NB4 (cell line): ENCODE measurements at regions not wholly inside any gene's neighbourhood (a gene's known extent, or its start where the extent isn't known, plus 50 kb on each side); places are given as distances from the start of the nearest gene placed in this dataset.

Source experiments
- DNase-seq: peaks from one replicate; pipeline ENCODE4 v3.0.0; 2010; ENCODE audit warnings: low read depth
- H3K4me3 ChIP-seq: one replicate; pipeline ENCODE4 v1.5.1; 2011; ENCODE audit warnings: mild to moderate bottlenecking, low read depth, low read length, moderate library complexity
- MYC ChIP-seq: IDR thresholded peaks from 2 replicates; pipeline ENCODE4 v1.6.1; 2011; ENCODE audit warnings: low read depth, low read length
- POLR2A ChIP-seq: IDR thresholded peaks from 2 replicates; pipeline ENCODE4 v1.6.1; 2011; ENCODE audit warnings: mild to moderate bottlenecking; ENCODE audit not compliant: insufficient read length; ENCODE audit errors: extremely low read depth
- TF ChIP-seq, protein P1 (sequence below): IDR thresholded peaks from 2 replicates; pipeline ENCODE4 v1.6.1; 2011; ENCODE audit warnings: low read depth, low read length
- TF ChIP-seq, protein P2 (sequence below): IDR thresholded peaks from one replicate; pipeline ENCODE4 v1.5.1; 2012; ENCODE audit warnings: low read depth, low read length

- H3K4me3 ChIP-seq = no peak overlapping the region
- DNase-seq = no peak
- no peak for TF ChIP-seq MYC
- TF ChIP-seq, protein P1, sequence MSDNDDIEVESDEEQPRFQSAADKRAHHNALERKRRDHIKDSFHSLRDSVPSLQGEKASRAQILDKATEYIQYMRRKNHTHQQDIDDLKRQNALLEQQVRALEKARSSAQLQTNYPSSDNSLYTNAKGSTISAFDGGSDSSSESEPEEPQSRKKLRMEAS = no peak
These were observed 896.4 kb downstream of the TRIML1 start for GRCh38 chr4:189035654-189036053.

GRCh38 chr4:189036906-189037305 lies 897.7 kb downstream of the TRIML1 start:
- TF ChIP-seq POLR2A = no peak
- TF ChIP-seq, protein P2, sequence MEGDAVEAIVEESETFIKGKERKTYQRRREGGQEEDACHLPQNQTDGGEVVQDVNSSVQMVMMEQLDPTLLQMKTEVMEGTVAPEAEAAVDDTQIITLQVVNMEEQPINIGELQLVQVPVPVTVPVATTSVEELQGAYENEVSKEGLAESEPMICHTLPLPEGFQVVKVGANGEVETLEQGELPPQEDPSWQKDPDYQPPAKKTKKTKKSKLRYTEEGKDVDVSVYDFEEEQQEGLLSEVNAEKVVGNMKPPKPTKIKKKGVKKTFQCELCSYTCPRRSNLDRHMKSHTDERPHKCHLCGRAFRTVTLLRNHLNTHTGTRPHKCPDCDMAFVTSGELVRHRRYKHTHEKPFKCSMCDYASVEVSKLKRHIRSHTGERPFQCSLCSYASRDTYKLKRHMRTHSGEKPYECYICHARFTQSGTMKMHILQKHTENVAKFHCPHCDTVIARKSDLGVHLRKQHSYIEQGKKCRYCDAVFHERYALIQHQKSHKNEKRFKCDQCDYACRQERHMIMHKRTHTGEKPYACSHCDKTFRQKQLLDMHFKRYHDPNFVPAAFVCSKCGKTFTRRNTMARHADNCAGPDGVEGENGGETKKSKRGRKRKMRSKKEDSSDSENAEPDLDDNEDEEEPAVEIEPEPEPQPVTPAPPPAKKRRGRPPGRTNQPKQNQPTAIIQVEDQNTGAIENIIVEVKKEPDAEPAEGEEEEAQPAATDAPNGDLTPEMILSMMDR = no peak
- TF ChIP-seq, protein P1 = no peak
- no peak for TF ChIP-seq MYC
- DNase-seq = no peak
- no peak overlapping the region for H3K4me3 ChIP-seq

DNA sequence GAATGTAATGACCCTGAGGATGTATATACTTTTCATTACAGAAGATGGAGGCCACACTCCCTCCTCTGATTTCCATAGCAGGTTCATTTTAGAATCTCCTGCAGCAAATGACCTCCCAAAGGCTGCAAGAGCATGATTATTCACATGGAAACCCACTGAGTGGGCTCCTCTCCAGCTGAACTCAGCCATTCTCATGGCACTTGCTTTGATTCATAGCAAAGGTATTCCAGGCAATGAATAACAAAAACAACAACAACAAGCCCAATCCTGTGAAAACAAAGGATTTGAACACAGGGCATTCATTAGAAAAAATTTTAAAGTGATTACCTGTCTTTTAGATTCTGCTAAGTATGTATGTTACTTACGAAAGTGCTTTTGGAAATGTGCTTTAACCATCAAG lies 894.0 kb upstream of the FRG1 start:
- TF ChIP-seq, protein P1 = no peak
- TF ChIP-seq MYC = no peak
- TF ChIP-seq POLR2A = no peak
- TF ChIP-seq, protein P2 = no peak
- DNase-seq = no peak
- H3K4me3 ChIP-seq = no peak overlapping the region

- no peak for DNase-seq
- TF ChIP-seq POLR2A = no peak
- TF ChIP-seq, protein P1 = no peak
- no peak for TF ChIP-seq MYC
- TF ChIP-seq, protein P2 = no peak
- no peak overlapping the region for H3K4me3 ChIP-seq
These were observed 892.6 kb upstream of the FRG1 start for GRCh38 chr4:189048119-189048518.

DNA sequence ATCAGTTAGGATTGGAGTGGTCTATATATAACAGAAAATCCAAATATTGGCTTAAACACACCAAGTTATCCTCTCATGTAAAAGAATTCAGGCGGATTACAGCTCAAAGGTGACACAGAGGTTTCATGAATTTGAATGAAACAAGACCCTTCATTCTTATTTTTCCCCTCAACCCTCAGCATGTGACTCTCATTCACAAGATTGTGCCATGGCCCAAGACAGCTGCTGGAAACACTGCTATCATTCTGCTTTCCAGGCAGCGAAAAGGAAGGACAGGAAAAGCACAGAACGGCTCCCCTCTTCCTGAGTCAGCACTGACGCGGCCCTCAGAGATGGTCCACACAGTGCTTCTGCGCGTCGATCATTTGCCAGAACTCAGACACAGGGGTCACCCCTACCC lies 891.0 kb upstream of the FRG1 start:
- DNase-seq = no peak
- H3K4me3 ChIP-seq = no peak overlapping the region
- TF ChIP-seq, protein P2 = no peak
- TF ChIP-seq POLR2A (no peak), MYC (no peak)
- TF ChIP-seq, protein P1 = no peak

DNA sequence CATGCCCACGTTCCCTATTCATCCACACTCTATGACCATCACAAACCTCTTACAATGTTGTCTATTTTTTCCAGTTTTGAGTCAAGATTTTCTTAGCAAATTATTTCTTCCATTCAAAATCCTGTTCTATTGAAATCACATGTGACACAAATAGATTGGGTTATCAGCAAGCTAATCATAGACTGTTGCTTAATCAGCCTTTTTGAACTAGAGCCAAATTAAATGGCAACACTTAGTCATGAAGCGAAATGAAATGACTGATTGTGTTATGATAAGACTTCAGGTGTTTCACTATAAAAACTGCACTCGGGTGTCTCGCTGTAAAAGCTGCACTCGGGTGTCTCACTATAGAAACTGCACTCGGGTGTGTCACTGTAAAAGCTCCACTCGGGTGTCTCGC lies 890.0 kb upstream of the FRG1 start:
- H3K4me3 ChIP-seq = no peak overlapping the region
- no peak for TF ChIP-seq POLR2A
- no peak for TF ChIP-seq MYC
- TF ChIP-seq, protein P2 = no peak
- TF ChIP-seq, protein P1 = no peak
- DNase-seq = no peak
